Fibroblast of pulmonary artery (primary cell): ENCODE measurements at regions not wholly inside any gene's neighbourhood (a gene's known extent, or its start where the extent isn't known, plus 50 kb on each side); places are given as distances from the start of the nearest gene placed in this dataset.

ENCODE experiments used
- DNase-seq: peaks from one replicate; pipeline ENCODE4 v3.0.0-alpha.2; 2010; ENCODE audit warnings: low read depth
- H3K4me3 ChIP-seq: replicated peaks from 2 replicates; pipeline ENCODE4 v1.5.1; 2011; ENCODE audit warnings: low read depth, mild to moderate bottlenecking, control low read depth, low read length, moderate library complexity
- TF ChIP-seq, protein P1 (sequence below): IDR thresholded peaks from 2 replicates; pipeline ENCODE4 v1.5.1; 2011; ENCODE audit warnings: mild to moderate bottlenecking, control low read depth, low read length, inconsistent platforms; ENCODE audit errors: missing control alignments

GRCh38 chr7:112905413-112905812 lies 115.2 kb upstream of the TMEM168 start:
- H3K4me3 ChIP-seq = no peak overlapping the region
- no peak for DNase-seq
- TF ChIP-seq, protein P1, sequence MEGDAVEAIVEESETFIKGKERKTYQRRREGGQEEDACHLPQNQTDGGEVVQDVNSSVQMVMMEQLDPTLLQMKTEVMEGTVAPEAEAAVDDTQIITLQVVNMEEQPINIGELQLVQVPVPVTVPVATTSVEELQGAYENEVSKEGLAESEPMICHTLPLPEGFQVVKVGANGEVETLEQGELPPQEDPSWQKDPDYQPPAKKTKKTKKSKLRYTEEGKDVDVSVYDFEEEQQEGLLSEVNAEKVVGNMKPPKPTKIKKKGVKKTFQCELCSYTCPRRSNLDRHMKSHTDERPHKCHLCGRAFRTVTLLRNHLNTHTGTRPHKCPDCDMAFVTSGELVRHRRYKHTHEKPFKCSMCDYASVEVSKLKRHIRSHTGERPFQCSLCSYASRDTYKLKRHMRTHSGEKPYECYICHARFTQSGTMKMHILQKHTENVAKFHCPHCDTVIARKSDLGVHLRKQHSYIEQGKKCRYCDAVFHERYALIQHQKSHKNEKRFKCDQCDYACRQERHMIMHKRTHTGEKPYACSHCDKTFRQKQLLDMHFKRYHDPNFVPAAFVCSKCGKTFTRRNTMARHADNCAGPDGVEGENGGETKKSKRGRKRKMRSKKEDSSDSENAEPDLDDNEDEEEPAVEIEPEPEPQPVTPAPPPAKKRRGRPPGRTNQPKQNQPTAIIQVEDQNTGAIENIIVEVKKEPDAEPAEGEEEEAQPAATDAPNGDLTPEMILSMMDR = no peak

DNA sequence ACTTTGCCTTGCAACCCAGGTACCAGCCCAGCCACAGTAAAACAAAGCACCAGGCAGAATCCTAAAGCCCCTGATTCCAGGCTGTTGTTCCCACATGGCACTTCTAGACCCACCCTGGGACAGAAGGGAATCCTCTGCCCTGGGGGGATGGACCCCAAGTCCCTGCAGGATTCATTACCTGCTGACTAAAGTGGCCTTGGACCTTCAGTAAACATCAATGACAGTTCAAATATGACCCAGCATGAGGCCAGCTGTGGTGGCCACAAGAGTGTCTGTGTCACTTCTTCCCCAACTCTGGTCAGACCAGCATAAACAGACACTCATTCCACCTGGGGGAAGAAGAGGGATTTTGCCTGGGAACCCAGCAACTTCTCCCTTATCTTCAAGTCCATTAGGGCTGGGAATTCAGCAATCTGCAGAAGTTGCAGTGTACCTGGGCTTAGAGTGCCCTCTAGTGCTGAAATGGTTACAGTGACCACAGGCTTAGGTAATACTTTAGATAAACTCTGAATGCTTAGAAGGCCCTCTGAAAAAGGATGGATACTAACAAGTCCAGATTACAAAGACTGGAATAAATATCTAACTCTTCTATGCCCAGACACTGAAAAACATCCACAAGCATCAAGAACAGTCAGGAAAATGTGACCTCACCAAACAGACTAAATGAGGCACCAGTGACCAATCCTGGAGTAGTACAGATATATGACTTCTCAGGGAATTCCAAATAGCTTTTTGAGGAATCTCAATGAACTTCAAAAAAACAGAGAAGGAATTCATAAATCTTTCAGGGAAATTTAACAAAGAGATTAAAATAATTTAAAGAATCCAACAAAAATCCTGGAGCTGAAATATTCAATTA lies 108.5 kb upstream of the TMEM168 start:
- TF ChIP-seq, protein P1 = peak; percentile 92
- peak; percentile 87 for DNase-seq
- H3K4me3 ChIP-seq = no peak overlapping the region

- TF ChIP-seq, protein P1 = no peak
- H3K4me3 ChIP-seq = no peak overlapping the region
- DNase-seq = no peak
These were observed 107.7 kb upstream of the TMEM168 start for GRCh38 chr7:112897839-112898431.

GRCh38 chr7:112896026-112896601 lies 105.9 kb upstream of the TMEM168 start:
- DNase-seq = no peak
- TF ChIP-seq, protein P1 = no peak

GRCh38 chr7:112892263-112892662 lies 102.1 kb upstream of the TMEM168 start:
- no peak overlapping the region for H3K4me3 ChIP-seq
- TF ChIP-seq, protein P1 = no peak
- DNase-seq = peak; percentile 69

More at GRCh38 chr7:112896026-112896601, 105.9 kb upstream of the TMEM168 start:
- no peak overlapping the region for H3K4me3 ChIP-seq

GRCh38 chr7:112891698-112892097 lies 101.5 kb upstream of the TMEM168 start:
- TF ChIP-seq, protein P1 = no peak
- no peak overlapping the region for H3K4me3 ChIP-seq
- DNase-seq = no peak
